ENCODE measurements at regions not wholly inside any gene's neighbourhood (a gene's known extent, or its start where the extent isn't known, plus 50 kb on each side); places are given as distances from the start of the nearest gene placed in this dataset.

- TF ChIP-seq, protein P1, sequence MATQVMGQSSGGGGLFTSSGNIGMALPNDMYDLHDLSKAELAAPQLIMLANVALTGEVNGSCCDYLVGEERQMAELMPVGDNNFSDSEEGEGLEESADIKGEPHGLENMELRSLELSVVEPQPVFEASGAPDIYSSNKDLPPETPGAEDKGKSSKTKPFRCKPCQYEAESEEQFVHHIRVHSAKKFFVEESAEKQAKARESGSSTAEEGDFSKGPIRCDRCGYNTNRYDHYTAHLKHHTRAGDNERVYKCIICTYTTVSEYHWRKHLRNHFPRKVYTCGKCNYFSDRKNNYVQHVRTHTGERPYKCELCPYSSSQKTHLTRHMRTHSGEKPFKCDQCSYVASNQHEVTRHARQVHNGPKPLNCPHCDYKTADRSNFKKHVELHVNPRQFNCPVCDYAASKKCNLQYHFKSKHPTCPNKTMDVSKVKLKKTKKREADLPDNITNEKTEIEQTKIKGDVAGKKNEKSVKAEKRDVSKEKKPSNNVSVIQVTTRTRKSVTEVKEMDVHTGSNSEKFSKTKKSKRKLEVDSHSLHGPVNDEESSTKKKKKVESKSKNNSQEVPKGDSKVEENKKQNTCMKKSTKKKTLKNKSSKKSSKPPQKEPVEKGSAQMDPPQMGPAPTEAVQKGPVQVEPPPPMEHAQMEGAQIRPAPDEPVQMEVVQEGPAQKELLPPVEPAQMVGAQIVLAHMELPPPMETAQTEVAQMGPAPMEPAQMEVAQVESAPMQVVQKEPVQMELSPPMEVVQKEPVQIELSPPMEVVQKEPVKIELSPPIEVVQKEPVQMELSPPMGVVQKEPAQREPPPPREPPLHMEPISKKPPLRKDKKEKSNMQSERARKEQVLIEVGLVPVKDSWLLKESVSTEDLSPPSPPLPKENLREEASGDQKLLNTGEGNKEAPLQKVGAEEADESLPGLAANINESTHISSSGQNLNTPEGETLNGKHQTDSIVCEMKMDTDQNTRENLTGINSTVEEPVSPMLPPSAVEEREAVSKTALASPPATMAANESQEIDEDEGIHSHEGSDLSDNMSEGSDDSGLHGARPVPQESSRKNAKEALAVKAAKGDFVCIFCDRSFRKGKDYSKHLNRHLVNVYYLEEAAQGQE (IDR thresholded peaks at IDR 0.05; ENCODE audit: insufficient read depth in 1 of 2, low read depth in 2 of 2, low read length in 2 of 2): no peak
- TF ChIP-seq POLR2AphosphoS5 (IDR thresholded peaks at IDR 0.05; ENCODE audit: low read depth, low read length) (no peak), TAF1 (IDR thresholded peaks at IDR 0.05; ENCODE audit: borderline replicate concordance, insufficient read depth, low read length) (no peak), SIN3A (IDR thresholded peaks at IDR 0.05; ENCODE audit: borderline replicate concordance, insufficient read depth, low read length) (no peak)
These were observed 532.5 kb upstream of the MGMT start for GRCh38 chr10:128934492-128934891.

All from PFSK-1 (cell line).